ENCODE measurements at regions not wholly inside any gene's neighbourhood (a gene's known extent, or its start where the extent isn't known, plus 50 kb on each side); places are given as distances from the start of the nearest gene placed in this dataset.

GRCh38 chr5:60162441-60162840 is 268.9 kb upstream of the PDE4D start:
- Histone ChIP-seq H3K4me3 (ENCODE audit: low read length in 2 of 2) (no peak overlapping the region), H3K27ac (ENCODE audit: low read depth in 2 of 2, low read length in 2 of 2) (no peak overlapping the region), H3K9ac (ENCODE audit: low read depth in 1 of 2, low read length in 2 of 2) (no peak overlapping the region), H3K36me3 (ENCODE audit: control insufficient read depth in 2 of 2, insufficient read depth in 2 of 2, low read length in 2 of 2) (no peaks in the 10 kb centered on the region), H3K27me3 (ENCODE audit: control insufficient read depth in 2 of 2, insufficient read depth in 2 of 2, low read length in 2 of 2) (no peaks in the 10 kb centered on the region), H3K9me3 (ENCODE audit: control insufficient read depth in 2 of 2, low read length in 2 of 2) (no peaks in the 10 kb centered on the region), H3K4me1 (ENCODE audit: control insufficient read depth in 2 of 2, insufficient read depth in 2 of 2, low read length in 2 of 2) (no peaks in the 10 kb centered on the region)

GRCh38 chr5:60161340-60161934 is 267.9 kb upstream of the PDE4D start:
- Histone ChIP-seq H3K9me3 (ENCODE audit: control insufficient read depth in 2 of 2, low read length in 2 of 2) (no peaks in the 10 kb centered on the region), H3K9ac (ENCODE audit: low read depth in 1 of 2, low read length in 2 of 2) (no peak overlapping the region), H3K4me3 (ENCODE audit: low read length in 2 of 2) (no peak overlapping the region), H3K4me1 (ENCODE audit: control insufficient read depth in 2 of 2, insufficient read depth in 2 of 2, low read length in 2 of 2) (no peaks in the 10 kb centered on the region), H3K27me3 (ENCODE audit: control insufficient read depth in 2 of 2, insufficient read depth in 2 of 2, low read length in 2 of 2) (no peaks in the 10 kb centered on the region), H3K27ac (ENCODE audit: low read depth in 2 of 2, low read length in 2 of 2) (no peak overlapping the region), H3K36me3 (ENCODE audit: control insufficient read depth in 2 of 2, insufficient read depth in 2 of 2, low read length in 2 of 2) (no peaks in the 10 kb centered on the region)

GRCh38 chr5:60149081-60149480 is 255.6 kb upstream of the PDE4D start:
- H3K27ac ChIP-seq (ENCODE audit: low read depth in 2 of 2, low read length in 2 of 2): no peak overlapping the region
- H3K9ac ChIP-seq (ENCODE audit: low read depth in 1 of 2, low read length in 2 of 2): no peak overlapping the region
- H3K36me3 ChIP-seq (ENCODE audit: control insufficient read depth in 2 of 2, insufficient read depth in 2 of 2, low read length in 2 of 2): no peaks in the 10 kb centered on the region
- no peak overlapping the region for H3K4me3 ChIP-seq (ENCODE audit: low read length in 2 of 2)
- no peaks in the 10 kb centered on the region for H3K9me3 ChIP-seq (ENCODE audit: control insufficient read depth in 2 of 2, low read length in 2 of 2)
- no peaks in the 10 kb centered on the region for H3K27me3 ChIP-seq (ENCODE audit: control insufficient read depth in 2 of 2, insufficient read depth in 2 of 2, low read length in 2 of 2)
- no peaks in the 10 kb centered on the region for H3K4me1 ChIP-seq (ENCODE audit: control insufficient read depth in 2 of 2, insufficient read depth in 2 of 2, low read length in 2 of 2)

DNA sequence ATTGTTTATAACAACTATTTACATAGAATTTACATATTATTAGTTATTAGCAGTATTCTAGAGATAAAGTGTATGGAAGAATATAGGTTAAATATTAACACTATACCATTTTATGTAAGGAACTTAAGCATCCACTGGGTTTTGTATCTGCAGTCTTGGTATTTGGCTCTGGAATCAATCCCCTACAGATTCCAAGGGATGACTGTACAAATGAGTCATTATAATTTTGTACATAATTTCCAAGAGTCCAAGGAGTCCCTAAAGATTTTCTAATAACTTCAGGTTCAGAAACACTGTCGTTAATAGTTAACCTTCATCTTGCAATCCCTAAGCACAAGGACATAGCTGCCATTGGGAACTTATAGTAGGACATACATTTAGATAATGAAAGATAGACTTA is 254.8 kb upstream of the PDE4D start:
- Histone ChIP-seq H3K36me3 (ENCODE audit: control insufficient read depth in 2 of 2, insufficient read depth in 2 of 2, low read length in 2 of 2) (no peaks in the 10 kb centered on the region), H3K27ac (ENCODE audit: low read depth in 2 of 2, low read length in 2 of 2) (no peak overlapping the region), H3K9me3 (ENCODE audit: control insufficient read depth in 2 of 2, low read length in 2 of 2) (no peaks in the 10 kb centered on the region), H3K4me1 (ENCODE audit: control insufficient read depth in 2 of 2, insufficient read depth in 2 of 2, low read length in 2 of 2) (no peaks in the 10 kb centered on the region), H3K9ac (ENCODE audit: low read depth in 1 of 2, low read length in 2 of 2) (no peak overlapping the region), H3K4me3 (ENCODE audit: low read length in 2 of 2) (no peak overlapping the region), H3K27me3 (ENCODE audit: control insufficient read depth in 2 of 2, insufficient read depth in 2 of 2, low read length in 2 of 2) (no peaks in the 10 kb centered on the region)

DNA sequence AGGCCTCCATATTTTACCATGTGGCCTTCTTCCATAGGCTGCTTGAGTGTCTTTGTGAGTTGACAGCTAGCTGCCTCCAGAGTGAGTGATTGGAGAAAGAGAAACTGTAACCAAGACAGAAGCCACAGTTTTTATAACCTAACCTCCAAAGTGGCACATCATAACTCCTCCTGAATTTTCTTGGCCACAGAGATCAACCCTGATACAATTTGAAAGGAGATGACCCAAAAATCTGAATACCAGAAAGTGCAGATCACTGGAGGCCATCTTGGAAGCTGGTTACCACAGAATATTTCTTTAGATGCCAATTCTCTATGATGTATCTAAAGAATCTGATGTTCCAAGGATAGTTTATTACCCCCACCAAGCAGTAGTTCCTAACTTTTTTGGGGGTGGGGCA is 254.3 kb upstream of the PDE4D start:
- Histone ChIP-seq H3K4me1 (ENCODE audit: control insufficient read depth in 2 of 2, insufficient read depth in 2 of 2, low read length in 2 of 2) (no peaks in the 10 kb centered on the region), H3K27ac (ENCODE audit: low read depth in 2 of 2, low read length in 2 of 2) (no peak overlapping the region), H3K9ac (ENCODE audit: low read depth in 1 of 2, low read length in 2 of 2) (no peak overlapping the region), H3K36me3 (ENCODE audit: control insufficient read depth in 2 of 2, insufficient read depth in 2 of 2, low read length in 2 of 2) (no peaks in the 10 kb centered on the region), H3K9me3 (ENCODE audit: control insufficient read depth in 2 of 2, low read length in 2 of 2) (no peaks in the 10 kb centered on the region), H3K4me3 (ENCODE audit: low read length in 2 of 2) (no peak overlapping the region), H3K27me3 (ENCODE audit: control insufficient read depth in 2 of 2, insufficient read depth in 2 of 2, low read length in 2 of 2) (no peaks in the 10 kb centered on the region)

- no peak overlapping the region for H3K27ac ChIP-seq (ENCODE audit: low read depth in 2 of 2, low read length in 2 of 2)
- H3K27me3 ChIP-seq (ENCODE audit: control insufficient read depth in 2 of 2, insufficient read depth in 2 of 2, low read length in 2 of 2): no peaks in the 10 kb centered on the region
- no peak overlapping the region for H3K9ac ChIP-seq (ENCODE audit: low read depth in 1 of 2, low read length in 2 of 2)
- no peaks in the 10 kb centered on the region for H3K9me3 ChIP-seq (ENCODE audit: control insufficient read depth in 2 of 2, low read length in 2 of 2)
- no peak overlapping the region for H3K4me3 ChIP-seq (ENCODE audit: low read length in 2 of 2)
- no peaks in the 10 kb centered on the region for H3K4me1 ChIP-seq (ENCODE audit: control insufficient read depth in 2 of 2, insufficient read depth in 2 of 2, low read length in 2 of 2)
- no peaks in the 10 kb centered on the region for H3K36me3 ChIP-seq (ENCODE audit: control insufficient read depth in 2 of 2, insufficient read depth in 2 of 2, low read length in 2 of 2)
These were observed 250.5 kb upstream of the PDE4D start for GRCh38 chr5:60143942-60144549.

GRCh38 chr5:60141119-60141518 is 247.6 kb upstream of the PDE4D start:
- Histone ChIP-seq H3K27me3 (ENCODE audit: control insufficient read depth in 2 of 2, insufficient read depth in 2 of 2, low read length in 2 of 2) (no peaks in the 10 kb centered on the region), H3K9ac (ENCODE audit: low read depth in 1 of 2, low read length in 2 of 2) (no peak overlapping the region), H3K36me3 (ENCODE audit: control insufficient read depth in 2 of 2, insufficient read depth in 2 of 2, low read length in 2 of 2) (no peaks in the 10 kb centered on the region), H3K4me1 (ENCODE audit: control insufficient read depth in 2 of 2, insufficient read depth in 2 of 2, low read length in 2 of 2) (no peaks in the 10 kb centered on the region), H3K27ac (ENCODE audit: low read depth in 2 of 2, low read length in 2 of 2) (no peak overlapping the region), H3K4me3 (ENCODE audit: low read length in 2 of 2) (no peak overlapping the region), H3K9me3 (ENCODE audit: control insufficient read depth in 2 of 2, low read length in 2 of 2) (no peaks in the 10 kb centered on the region)

DNA sequence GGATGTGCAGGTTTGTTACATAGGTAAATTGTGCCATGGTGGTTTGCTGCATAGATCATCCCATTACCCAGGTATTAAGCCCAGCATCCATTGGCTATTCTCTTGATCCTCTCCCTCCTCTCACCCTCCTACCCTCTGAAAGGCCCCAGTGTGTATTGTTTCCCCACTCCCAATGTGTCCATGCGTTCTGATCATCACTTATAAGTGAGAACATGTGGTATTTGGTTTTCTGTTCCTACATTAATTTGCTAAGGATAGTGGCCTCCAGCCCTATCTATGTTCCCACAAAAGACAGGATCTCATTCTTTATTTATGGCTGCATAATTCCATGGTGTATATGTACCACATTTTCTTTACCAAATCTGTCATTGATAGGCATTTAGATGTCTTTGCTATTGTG is 243.3 kb upstream of the PDE4D start:
- Histone ChIP-seq H3K27ac (ENCODE audit: low read depth in 2 of 2, low read length in 2 of 2) (no peak overlapping the region), H3K4me3 (ENCODE audit: low read length in 2 of 2) (no peak overlapping the region), H3K9ac (ENCODE audit: low read depth in 1 of 2, low read length in 2 of 2) (no peak overlapping the region), H3K9me3 (ENCODE audit: control insufficient read depth in 2 of 2, low read length in 2 of 2) (no peaks in the 10 kb centered on the region), H3K4me1 (ENCODE audit: control insufficient read depth in 2 of 2, insufficient read depth in 2 of 2, low read length in 2 of 2) (no peaks in the 10 kb centered on the region), H3K36me3 (ENCODE audit: control insufficient read depth in 2 of 2, insufficient read depth in 2 of 2, low read length in 2 of 2) (no peaks in the 10 kb centered on the region), H3K27me3 (ENCODE audit: control insufficient read depth in 2 of 2, insufficient read depth in 2 of 2, low read length in 2 of 2) (no peaks in the 10 kb centered on the region)

GRCh38 chr5:60131504-60131903 is 238.0 kb upstream of the PDE4D start:
- Histone ChIP-seq H3K36me3 (ENCODE audit: control insufficient read depth in 2 of 2, insufficient read depth in 2 of 2, low read length in 2 of 2) (no peaks in the 10 kb centered on the region), H3K9me3 (ENCODE audit: control insufficient read depth in 2 of 2, low read length in 2 of 2) (no peaks in the 10 kb centered on the region), H3K27me3 (ENCODE audit: control insufficient read depth in 2 of 2, insufficient read depth in 2 of 2, low read length in 2 of 2) (no peaks in the 10 kb centered on the region), H3K27ac (ENCODE audit: low read depth in 2 of 2, low read length in 2 of 2) (no peak overlapping the region), H3K4me3 (ENCODE audit: low read length in 2 of 2) (no peak overlapping the region), H3K9ac (ENCODE audit: low read depth in 1 of 2, low read length in 2 of 2) (no peak overlapping the region), H3K4me1 (ENCODE audit: control insufficient read depth in 2 of 2, insufficient read depth in 2 of 2, low read length in 2 of 2) (no peaks in the 10 kb centered on the region)

DNA sequence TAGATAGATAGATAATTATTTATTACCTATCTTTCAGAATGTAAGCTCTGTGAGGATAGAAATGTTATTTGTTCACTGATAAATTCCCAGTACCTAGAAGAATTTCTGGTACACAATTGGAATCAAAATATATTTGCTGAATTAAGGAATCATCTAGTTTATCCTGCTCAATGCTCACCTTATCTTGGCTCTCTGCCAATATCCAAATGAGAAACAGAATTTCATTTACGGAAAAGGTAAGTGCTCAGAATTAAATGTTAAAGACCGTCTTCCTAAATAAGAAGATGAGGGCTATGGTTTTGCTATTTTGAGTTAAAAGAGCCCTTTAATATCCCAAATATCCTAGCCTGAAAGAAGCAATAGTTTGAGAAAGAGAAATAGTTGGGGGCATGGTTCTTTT is 232.1 kb upstream of the PDE4D start:
- Histone ChIP-seq H3K9ac (ENCODE audit: low read depth in 1 of 2, low read length in 2 of 2) (no peak overlapping the region), H3K4me1 (ENCODE audit: control insufficient read depth in 2 of 2, insufficient read depth in 2 of 2, low read length in 2 of 2) (no peaks in the 10 kb centered on the region), H3K9me3 (ENCODE audit: control insufficient read depth in 2 of 2, low read length in 2 of 2) (no peaks in the 10 kb centered on the region), H3K27me3 (ENCODE audit: control insufficient read depth in 2 of 2, insufficient read depth in 2 of 2, low read length in 2 of 2) (no peaks in the 10 kb centered on the region), H3K4me3 (ENCODE audit: low read length in 2 of 2) (no peak overlapping the region), H3K27ac (ENCODE audit: low read depth in 2 of 2, low read length in 2 of 2) (no peak overlapping the region), H3K36me3 (ENCODE audit: control insufficient read depth in 2 of 2, insufficient read depth in 2 of 2, low read length in 2 of 2) (no peaks in the 10 kb centered on the region)
